Neural progenitor cell (in vitro differentiated cells): ENCODE measurements at regions not wholly inside any gene's neighbourhood (a gene's known extent, or its start where the extent isn't known, plus 50 kb on each side); places are given as distances from the start of the nearest gene placed in this dataset.
"Not testable (repeated sequence)": the region's sequence is repeated elsewhere in the genome, so short reads cannot be mapped to it uniquely, and the experiment has no call there.

ENCODE experiments used
- DNase-seq: peaks from one replicate; pipeline ENCODE4 v3.0.0-alpha.2; 2016; ENCODE audit warnings: low spot score
- H2AFZ ChIP-seq: fragments of 200-600 bp; sonication (generic); replicated peaks from 2 replicates; pipeline ENCODE4 v1.6.1; 2016; ENCODE audit warnings: antibody characterized with exemption
- H3F3A ChIP-seq: fragments of 200-600 bp; sonication (generic); 2 replicates; pipeline ENCODE4 v1.6.1; 2016; ENCODE audit warnings: antibody characterized with exemption, low read depth
- H3K27ac ChIP-seq: fragments of 200-600 bp; sonication (generic); 2 replicates; pipeline ENCODE4 v1.5.1; 2016; ENCODE audit warnings: mild to moderate bottlenecking
- H3K27me3 ChIP-seq: fragments of 200-600 bp; sonication (generic); 2 replicates; pipeline ENCODE4 v1.6.1; 2016; ENCODE audit warnings: mild to moderate bottlenecking, moderate library complexity
- H3K36me3 ChIP-seq: fragments of 200-600 bp; sonication (generic); 2 replicates; pipeline ENCODE4 v1.5.1; 2016
- H3K4me1 ChIP-seq: fragments of 200-600 bp; sonication (generic); 2 replicates; pipeline ENCODE4 v1.6.1; 2016; ENCODE audit warnings: mixed run types
- H3K4me2 ChIP-seq: fragments of 200-600 bp; sonication (generic); 2 replicates; pipeline ENCODE4 v1.6.1; 2016
- H3K4me3 ChIP-seq: fragments of 200-600 bp; sonication (generic); 2 replicates; pipeline ENCODE4 v1.5.1; 2016
- H3K79me2 ChIP-seq: fragments of 200-600 bp; sonication (generic); 2 replicates; pipeline ENCODE4 v1.6.1; 2016; ENCODE audit warnings: low read depth
- H3K9ac ChIP-seq: fragments of 200-600 bp; sonication (generic); 2 replicates; pipeline ENCODE4 v1.6.1; 2016
- H3K9me3 ChIP-seq: fragments of 200-600 bp; sonication (generic); 2 replicates; pipeline ENCODE4 v1.5.1; 2016; ENCODE audit warnings: low read depth
- H4K20me1 ChIP-seq: fragments of 200-600 bp; sonication (generic); 2 replicates; pipeline ENCODE4 v1.6.1; 2016; ENCODE audit warnings: low read depth
- H3K27ac Mint-ChIP-seq: 3 replicates; pipeline ENCODE4 v1.8.0; 2021; ENCODE audit warnings: mixed read lengths
- H3K27me3 Mint-ChIP-seq: 2 replicates; pipeline ENCODE4 v1.8.0; 2022; ENCODE audit warnings: low read depth, mild to moderate bottlenecking, inconsistent platforms, moderate library complexity, mixed read lengths; ENCODE audit not compliant: insufficient read depth
- H3K36me3 Mint-ChIP-seq: 3 replicates; pipeline ENCODE4 v1.8.0; 2021; ENCODE audit warnings: mixed read lengths
- H3K4me1 Mint-ChIP-seq: 3 replicates; pipeline ENCODE4 v1.8.0; 2021; ENCODE audit warnings: mixed read lengths
- H3K4me3 Mint-ChIP-seq: 3 replicates; pipeline ENCODE4 v1.8.0; 2021; ENCODE audit warnings: mild to moderate bottlenecking, moderate library complexity, mixed read lengths
- H3K9me3 Mint-ChIP-seq: 3 replicates; pipeline ENCODE4 v1.8.0; 2020; ENCODE audit warnings: mixed read lengths
- CTCF ChIP-seq: fragments of 200-600 bp; sonication (generic); IDR thresholded peaks from 2 replicates; pipeline ENCODE4 v1.5.1; 2017; ENCODE audit warnings: antibody characterized with exemption, mild to moderate bottlenecking
- EZH2 ChIP-seq: fragments of 200-600 bp; sonication (generic); IDR thresholded peaks from 2 replicates; pipeline ENCODE4 v1.6.1; 2017; ENCODE audit warnings: antibody characterized with exemption, mild to moderate bottlenecking, moderate library complexity
- EZH2phosphoT487 ChIP-seq: fragments of 200-600 bp; sonication (generic); IDR thresholded peaks from 2 replicates; pipeline ENCODE4 v1.6.1; 2017; ENCODE audit warnings: antibody characterized with exemption

DNA sequence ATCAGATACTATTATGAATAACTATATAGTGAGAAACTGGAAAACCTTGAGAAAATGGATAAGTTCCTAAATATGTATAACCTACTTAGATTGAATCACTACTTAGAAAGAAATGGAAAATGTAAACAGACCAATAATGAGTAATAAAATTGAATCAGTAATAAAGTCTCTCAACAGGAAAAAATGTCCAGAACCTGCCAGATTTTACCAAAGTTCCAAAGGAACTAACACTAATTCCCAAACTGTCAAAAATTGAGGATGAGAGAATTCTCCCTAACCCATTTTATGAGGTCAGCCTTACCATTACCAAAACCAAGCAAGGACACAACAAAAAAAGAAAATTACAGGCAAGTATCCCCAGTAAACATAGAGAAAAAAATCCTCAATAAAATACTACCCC, 272.0 kb downstream of the RPAP3 start:
- no peaks in the 10 kb centered on the region for H3K27me3 ChIP-seq
- Mint-ChIP-seq H3K4me1 (no peaks in the 10 kb centered on the region), H3K27me3 (no peaks in the 10 kb centered on the region), H3K4me3 (no peak overlapping the region), H3K36me3 (no peaks in the 10 kb centered on the region), H3K27ac (no peak overlapping the region), H3K9me3 (peaks cover 11% of the 10 kb centered on the region)
- H3F3A ChIP-seq = no peaks in the 10 kb centered on the region
- H3K4me3 ChIP-seq = no peak overlapping the region
- no peak overlapping the region for H3K27ac ChIP-seq
- no peak for DNase-seq
- H2AFZ ChIP-seq = no peak overlapping the region
- no peaks in the 10 kb centered on the region for H3K36me3 ChIP-seq
- H3K4me2 ChIP-seq = no peak overlapping the region
- H4K20me1 ChIP-seq = no peaks in the 10 kb centered on the region
- no peaks in the 10 kb centered on the region for H3K4me1 ChIP-seq
- no peak overlapping the region for H3K9ac ChIP-seq
- H3K9me3 ChIP-seq = peaks cover 5% of the 10 kb centered on the region
- H3K79me2 ChIP-seq = no peaks in the 10 kb centered on the region
- TF ChIP-seq EZH2phosphoT487 (no peak), EZH2 (no peak), CTCF (no peak)

- H3K27ac Mint-ChIP-seq = peak overlapping the region; percentile 42
- not testable (repeated sequence) for H3K4me1 ChIP-seq, H3F3A ChIP-seq, H3K27ac ChIP-seq, H3K4me3 Mint-ChIP-seq, H3K36me3 Mint-ChIP-seq, H4K20me1 ChIP-seq, H3K9ac ChIP-seq, H3K4me3 ChIP-seq, H3K9me3 ChIP-seq, H3K9me3 Mint-ChIP-seq, H2AFZ ChIP-seq, DNase-seq, H3K79me2 ChIP-seq, H3K4me1 Mint-ChIP-seq, H3K27me3 ChIP-seq, H3K36me3 ChIP-seq, H3K27me3 Mint-ChIP-seq, H3K4me2 ChIP-seq
Measured at GRCh38 chr12:47426678-47427309, 279.0 kb downstream of the RPAP3 start.

- no peaks in the 10 kb centered on the region for H3K36me3 ChIP-seq
- Mint-ChIP-seq H3K27me3 (peaks cover 4% of the 10 kb centered on the region), H3K36me3 (peaks cover 3% of the 10 kb centered on the region), H3K9me3 (no peaks in the 10 kb centered on the region), H3K27ac (no peak overlapping the region), H3K4me1 (no peaks in the 10 kb centered on the region), H3K4me3 (no peak overlapping the region)
- no peak for DNase-seq
- no peak overlapping the region for H3K9ac ChIP-seq
- no peak overlapping the region for H3K27ac ChIP-seq
- no peaks in the 10 kb centered on the region for H3K27me3 ChIP-seq
- H3K4me3 ChIP-seq = no peak overlapping the region
- no peaks in the 10 kb centered on the region for H3K9me3 ChIP-seq
- H2AFZ ChIP-seq = no peak overlapping the region
- H3K79me2 ChIP-seq = no peaks in the 10 kb centered on the region
- no peaks in the 10 kb centered on the region for H3F3A ChIP-seq
- H4K20me1 ChIP-seq = no peaks in the 10 kb centered on the region
- H3K4me1 ChIP-seq = no peaks in the 10 kb centered on the region
- H3K4me2 ChIP-seq = no peak overlapping the region
- TF ChIP-seq EZH2phosphoT487 (no peak), EZH2 (no peak)
Measured at GRCh38 chr12:47422611-47423010, 283.2 kb downstream of the RPAP3 start.

- H3K36me3 Mint-ChIP-seq = no peaks in the 10 kb centered on the region
- no peak overlapping the region for H3K4me2 ChIP-seq
- H3K9me3 Mint-ChIP-seq = peaks cover 2% of the 10 kb centered on the region
- no peak overlapping the region for H3K27ac Mint-ChIP-seq
- TF ChIP-seq EZH2phosphoT487 (no peak), EZH2 (no peak), CTCF (no peak)
- H3K4me1 ChIP-seq = no peaks in the 10 kb centered on the region
- no peak overlapping the region for H2AFZ ChIP-seq
- H3K4me3 Mint-ChIP-seq = no peak overlapping the region
- H3K79me2 ChIP-seq = no peaks in the 10 kb centered on the region
- no peak overlapping the region for H3K9ac ChIP-seq
- no peaks in the 10 kb centered on the region for H3K27me3 ChIP-seq
- no peak overlapping the region for H3K27ac ChIP-seq
- H3K36me3 ChIP-seq = no peaks in the 10 kb centered on the region
- peaks cover 9% of the 10 kb centered on the region for H3K4me1 Mint-ChIP-seq
- no peaks in the 10 kb centered on the region for H3K9me3 ChIP-seq
- H3K4me3 ChIP-seq = no peak overlapping the region
- no peak for DNase-seq
- no peaks in the 10 kb centered on the region for H3K27me3 Mint-ChIP-seq
- no peaks in the 10 kb centered on the region for H4K20me1 ChIP-seq
- no peaks in the 10 kb centered on the region for H3F3A ChIP-seq
Measured at GRCh38 chr12:47419497-47419896, 286.3 kb downstream of the RPAP3 start.
